ENCODE measurements at regions not wholly inside any gene's neighbourhood (a gene's known extent, or its start where the extent isn't known, plus 50 kb on each side); places are given as distances from the start of the nearest gene placed in this dataset.

GRCh38 chr18:22566703-22567420, 149.1 kb upstream of the CTAGE1 start:
- intact Hi-C loops (cut with DNase I): loop anchor here (10.0 kb wide), 4 partner anchors 212 to 612 kb away; no protein-coding TSS in a partner anchor
- TF ChIP-seq CTCF (IDR thresholded peaks at IDR 0.05): no peak
- H3K9ac ChIP-seq (ENCODE audit: low read depth in 2 of 2, low read length in 2 of 2): no peak overlapping the region
- no peaks in the 10 kb centered on the region for H3K36me3 ChIP-seq
- no peak overlapping the region for H3K4me3 ChIP-seq
- DNase-seq: no peak
- H3K27ac ChIP-seq: no peak overlapping the region
- no peaks in the 10 kb centered on the region for H3K27me3 ChIP-seq
- no peaks in the 10 kb centered on the region for H3K4me1 ChIP-seq
- H3K9me3 ChIP-seq: no peaks in the 10 kb centered on the region

- Histone ChIP-seq H3K4me3 (no peak overlapping the region), H3K9me3 (no peaks in the 10 kb centered on the region), H3K4me1 (no peaks in the 10 kb centered on the region), H3K27me3 (no peaks in the 10 kb centered on the region), H3K27ac (no peak overlapping the region), H3K9ac (ENCODE audit: low read depth in 2 of 2, low read length in 2 of 2) (no peak overlapping the region), H3K36me3 (no peaks in the 10 kb centered on the region)
- DNase-seq: no peak
- TF ChIP-seq CTCF (IDR thresholded peaks at IDR 0.05): no peak
- intact Hi-C loops (cut with DNase I): loop anchor here (10.0 kb wide), 4 partner anchors 213 to 613 kb away; no protein-coding TSS in a partner anchor
These were observed 150.1 kb upstream of the CTAGE1 start for GRCh38 chr18:22567794-22568193.

GRCh38 chr18:22570492-22570891, 152.8 kb upstream of the CTAGE1 start:
- no peak for DNase-seq
- intact Hi-C loops (cut with DNase I): no loop called here
- H3K9me3 ChIP-seq: no peaks in the 10 kb centered on the region

GRCh38 chr18:22572341-22572740, 154.6 kb upstream of the CTAGE1 start:
- no peaks in the 10 kb centered on the region for H3K4me1 ChIP-seq
- TF ChIP-seq CTCF (IDR thresholded peaks at IDR 0.05): no peak
- no peak for DNase-seq
- no peak overlapping the region for H3K9ac ChIP-seq (ENCODE audit: low read depth in 2 of 2, low read length in 2 of 2)
- H3K36me3 ChIP-seq: no peaks in the 10 kb centered on the region
- H3K9me3 ChIP-seq: no peaks in the 10 kb centered on the region
- no peak overlapping the region for H3K4me3 ChIP-seq
- intact Hi-C loops (cut with DNase I): no loop called here
- no peaks in the 10 kb centered on the region for H3K27me3 ChIP-seq
- no peak overlapping the region for H3K27ac ChIP-seq

More at GRCh38 chr18:22570492-22570891, 152.8 kb upstream of the CTAGE1 start:
- TF ChIP-seq CTCF (IDR thresholded peaks at IDR 0.05): no peak
- H3K9ac ChIP-seq (ENCODE audit: low read depth in 2 of 2, low read length in 2 of 2): no peak overlapping the region
- H3K27ac ChIP-seq: no peak overlapping the region
- H3K4me1 ChIP-seq: no peaks in the 10 kb centered on the region
- H3K36me3 ChIP-seq: no peaks in the 10 kb centered on the region
- H3K27me3 ChIP-seq: no peaks in the 10 kb centered on the region
- H3K4me3 ChIP-seq: no peak overlapping the region

- no peaks in the 10 kb centered on the region for H3K36me3 ChIP-seq
- no peak overlapping the region for H3K9ac ChIP-seq (ENCODE audit: low read depth in 2 of 2, low read length in 2 of 2)
- no peak overlapping the region for H3K4me3 ChIP-seq
- no peak for DNase-seq
- no peak overlapping the region for H3K27ac ChIP-seq
- H3K27me3 ChIP-seq: no peaks in the 10 kb centered on the region
- intact Hi-C loops (cut with DNase I): no loop called here
- no peaks in the 10 kb centered on the region for H3K4me1 ChIP-seq
- no peaks in the 10 kb centered on the region for H3K9me3 ChIP-seq
- TF ChIP-seq CTCF (IDR thresholded peaks at IDR 0.05): no peak
These were observed 161.6 kb upstream of the CTAGE1 start for GRCh38 chr18:22579271-22579670.

All from colonic mucosa (tissue), 4 donors.